SU-DHL-6 (cell line): ENCODE measurements at regions not wholly inside any gene's neighbourhood (a gene's known extent, or its start where the extent isn't known, plus 50 kb on each side); places are given as distances from the start of the nearest gene placed in this dataset.

Source experiments
- H2AFZ ChIP-seq: fragments of 200-600 bp; sonication (generic); 2 replicates; pipeline ENCODE4 v1.6.1; 2014; ENCODE audit warnings: low read depth, mild to moderate bottlenecking, moderate library complexity, mixed read lengths, antibody characterized with exemption, low read length; ENCODE audit not compliant: severe bottlenecking
- H3F3A ChIP-seq: fragments of 200-600 bp; shearing (Covaris generic); 2 replicates; pipeline ENCODE4 v1.6.0; 2016; ENCODE audit warnings: antibody characterized with exemption, mild to moderate bottlenecking; ENCODE audit not compliant: insufficient read depth
- H3K27ac ChIP-seq: fragments of 200-600 bp; sonication (generic); 2 replicates; pipeline ENCODE4 v1.5.1; 2016; ENCODE audit warnings: low read depth, mild to moderate bottlenecking, low read length, moderate library complexity, mixed read lengths
- H3K27me3 ChIP-seq: fragments of 200-600 bp; sonication (generic), shearing (Covaris generic); 2 replicates; pipeline ENCODE4 v1.6.0; 2014; ENCODE audit warnings: mild to moderate bottlenecking, low read length
- H3K36me3 ChIP-seq: fragments of 200-600 bp; sonication (generic); 2 replicates; pipeline ENCODE4 v1.6.1; 2014; ENCODE audit warnings: mild to moderate bottlenecking, low read length, mixed read lengths
- H3K4me2 ChIP-seq: fragments of 300-600, 200-600 bp; shearing (Covaris generic), sonication (generic); 2 replicates; pipeline ENCODE4 v1.6.0; 2014; ENCODE audit warnings: low read length, low read depth, mild to moderate bottlenecking; ENCODE audit not compliant: poor library complexity, severe bottlenecking
- H3K4me3 ChIP-seq: fragments of 200-600 bp; sonication (generic); 2 replicates; pipeline ENCODE4 v1.5.1; 2014; ENCODE audit warnings: antibody characterized with exemption, low read length, mild to moderate bottlenecking, mixed read lengths; ENCODE audit not compliant: insufficient read depth, poor library complexity, severe bottlenecking
- H3K79me2 ChIP-seq: fragments of 200-600 bp; sonication (generic); 2 replicates; pipeline ENCODE4 v1.6.1; 2014; ENCODE audit warnings: mild to moderate bottlenecking, low read length, moderate library complexity; ENCODE audit not compliant: insufficient read depth
- H3K9ac ChIP-seq: fragments of 200-600 bp; sonication (generic); 2 replicates; pipeline ENCODE4 v1.7.0; 2014; ENCODE audit warnings: mild to moderate bottlenecking, low read length
- H3K9me2 ChIP-seq: fragments of 200-600 bp; sonication (generic); replicated peaks from 2 replicates; pipeline ENCODE4 v1.6.1; 2014; ENCODE audit warnings: low read length; ENCODE audit not compliant: insufficient read depth
- H3K9me3 ChIP-seq: fragments of 200-600 bp; sonication (generic); 2 replicates; pipeline ENCODE4 v1.6.1; 2014; ENCODE audit warnings: low read length, mixed read lengths; ENCODE audit not compliant: insufficient read depth
- H4K20me1 ChIP-seq: fragments of 200-600 bp; sonication (generic); 2 replicates; pipeline ENCODE4 v1.6.1; 2014; ENCODE audit warnings: low read depth, mild to moderate bottlenecking, antibody characterized with exemption, low read length, moderate library complexity, mixed read lengths
- EZH2phosphoT487 ChIP-seq: fragments of 200-600 bp; sonication (generic), shearing (Covaris generic); conservative IDR thresholded peaks from 2 replicates; pipeline ENCODE4 v1.6.1; 2018; ENCODE audit warnings: mild to moderate bottlenecking, antibody characterized with exemption, low read length, moderate library complexity, mixed read lengths
- TF ChIP-seq, protein P1 (sequence below): fragments of 200-600 bp; sonication (generic); IDR thresholded peaks from one replicate; pipeline ENCODE4 v1.5.1; 2017; ENCODE audit warnings: antibody characterized with exemption, mild to moderate bottlenecking, low read length, moderate library complexity; ENCODE audit not compliant: insufficient read depth, poor library complexity, severe bottlenecking

DNA sequence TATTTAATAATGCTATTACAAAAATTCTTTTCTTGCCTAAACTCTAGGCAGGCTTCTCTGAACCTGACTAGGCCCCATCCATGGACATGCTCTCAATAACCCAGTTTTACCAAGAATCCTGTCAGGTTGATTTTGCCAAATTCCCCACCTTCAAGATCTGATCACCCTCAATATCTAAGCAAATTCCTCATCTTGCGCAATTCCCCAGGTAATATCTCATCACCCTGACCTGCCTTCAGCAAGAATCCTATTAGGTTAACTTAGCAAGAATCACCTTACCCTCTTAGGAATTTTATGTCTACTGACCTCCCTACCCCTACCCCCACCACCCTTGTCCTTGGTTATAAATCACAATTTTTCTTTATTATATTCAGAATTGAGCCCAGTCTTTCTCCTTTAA is 579.1 kb downstream of the C4orf33 start:
- H3K4me3 ChIP-seq: no peak overlapping the region
- no peaks in the 10 kb centered on the region for H3K79me2 ChIP-seq
- H3K4me2 ChIP-seq: no peak overlapping the region
- no peaks in the 10 kb centered on the region for H4K20me1 ChIP-seq
- H3F3A ChIP-seq: no peaks in the 10 kb centered on the region
- H3K9me3 ChIP-seq: no peaks in the 10 kb centered on the region
- no peaks in the 10 kb centered on the region for H3K36me3 ChIP-seq
- no peaks in the 10 kb centered on the region for H3K9me2 ChIP-seq
- no peak for TF ChIP-seq EZH2phosphoT487
- TF ChIP-seq, protein P1, sequence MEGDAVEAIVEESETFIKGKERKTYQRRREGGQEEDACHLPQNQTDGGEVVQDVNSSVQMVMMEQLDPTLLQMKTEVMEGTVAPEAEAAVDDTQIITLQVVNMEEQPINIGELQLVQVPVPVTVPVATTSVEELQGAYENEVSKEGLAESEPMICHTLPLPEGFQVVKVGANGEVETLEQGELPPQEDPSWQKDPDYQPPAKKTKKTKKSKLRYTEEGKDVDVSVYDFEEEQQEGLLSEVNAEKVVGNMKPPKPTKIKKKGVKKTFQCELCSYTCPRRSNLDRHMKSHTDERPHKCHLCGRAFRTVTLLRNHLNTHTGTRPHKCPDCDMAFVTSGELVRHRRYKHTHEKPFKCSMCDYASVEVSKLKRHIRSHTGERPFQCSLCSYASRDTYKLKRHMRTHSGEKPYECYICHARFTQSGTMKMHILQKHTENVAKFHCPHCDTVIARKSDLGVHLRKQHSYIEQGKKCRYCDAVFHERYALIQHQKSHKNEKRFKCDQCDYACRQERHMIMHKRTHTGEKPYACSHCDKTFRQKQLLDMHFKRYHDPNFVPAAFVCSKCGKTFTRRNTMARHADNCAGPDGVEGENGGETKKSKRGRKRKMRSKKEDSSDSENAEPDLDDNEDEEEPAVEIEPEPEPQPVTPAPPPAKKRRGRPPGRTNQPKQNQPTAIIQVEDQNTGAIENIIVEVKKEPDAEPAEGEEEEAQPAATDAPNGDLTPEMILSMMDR: no peak
- H3K9ac ChIP-seq: no peak overlapping the region
- no peak overlapping the region for H3K27ac ChIP-seq
- no peaks in the 10 kb centered on the region for H3K27me3 ChIP-seq
- no peak overlapping the region for H2AFZ ChIP-seq

DNA sequence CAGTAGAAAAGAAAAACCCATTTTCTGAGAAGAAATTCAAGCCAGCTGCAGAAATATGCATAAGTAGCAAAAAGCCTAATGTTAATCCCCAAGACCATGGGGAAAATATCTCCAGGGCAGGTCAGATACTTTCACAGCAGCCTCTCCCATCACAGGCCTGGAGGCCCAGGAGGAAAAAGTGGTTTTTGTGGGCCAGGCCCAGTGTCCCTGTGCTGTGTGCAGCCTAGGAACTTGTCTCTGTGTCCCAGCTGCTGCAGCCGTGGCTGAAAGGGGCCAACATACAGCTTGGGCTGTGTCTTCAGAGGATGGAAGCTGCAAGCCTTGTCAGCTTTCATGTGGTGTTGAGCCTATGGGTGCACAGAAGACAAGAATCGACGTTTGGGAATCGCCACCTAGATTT is 581.0 kb downstream of the C4orf33 start:
- H3K9ac ChIP-seq: no peak overlapping the region
- no peak overlapping the region for H2AFZ ChIP-seq
- no peaks in the 10 kb centered on the region for H4K20me1 ChIP-seq
- H3K9me2 ChIP-seq: no peaks in the 10 kb centered on the region
- H3K79me2 ChIP-seq: no peaks in the 10 kb centered on the region
- no peaks in the 10 kb centered on the region for H3K36me3 ChIP-seq
- no peak overlapping the region for H3K4me2 ChIP-seq
- H3K4me3 ChIP-seq: no peak overlapping the region
- no peaks in the 10 kb centered on the region for H3K27me3 ChIP-seq
- TF ChIP-seq, protein P1: no peak
- no peak for TF ChIP-seq EZH2phosphoT487
- no peaks in the 10 kb centered on the region for H3K9me3 ChIP-seq
- no peaks in the 10 kb centered on the region for H3F3A ChIP-seq
- no peak overlapping the region for H3K27ac ChIP-seq

DNA sequence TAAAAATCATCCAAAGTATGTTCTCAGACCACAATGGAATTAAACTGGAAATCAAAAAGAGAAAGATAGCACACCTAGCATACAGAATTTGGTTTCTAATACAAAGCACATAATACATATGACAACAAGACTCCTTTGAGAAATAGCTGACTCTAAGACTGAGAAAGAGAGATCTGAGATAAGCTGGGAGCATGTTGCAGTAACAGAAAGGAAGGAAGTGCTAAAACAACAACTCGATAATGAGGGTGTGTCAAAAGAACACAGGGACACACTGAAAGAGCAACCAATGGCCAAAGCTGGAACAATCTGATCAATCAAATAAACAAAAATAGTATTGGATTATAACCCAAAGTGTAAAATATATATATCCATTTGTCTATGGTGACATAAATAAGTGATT is 586.6 kb downstream of the C4orf33 start:
- Histone ChIP-seq H4K20me1 (no peaks in the 10 kb centered on the region), H3K36me3 (no peaks in the 10 kb centered on the region), H2AFZ (peak overlapping the region; percentile 48), H3K4me3 (no peak overlapping the region), H3K79me2 (no peaks in the 10 kb centered on the region), H3K4me2 (no peak overlapping the region), H3K27ac (no peak overlapping the region), H3F3A (no peaks in the 10 kb centered on the region), H3K27me3 (no peaks in the 10 kb centered on the region), H3K9ac (no peak overlapping the region), H3K9me2 (no peaks in the 10 kb centered on the region), H3K9me3 (no peaks in the 10 kb centered on the region)
- TF ChIP-seq, protein P1: no peak
- TF ChIP-seq EZH2phosphoT487: no peak

DNA sequence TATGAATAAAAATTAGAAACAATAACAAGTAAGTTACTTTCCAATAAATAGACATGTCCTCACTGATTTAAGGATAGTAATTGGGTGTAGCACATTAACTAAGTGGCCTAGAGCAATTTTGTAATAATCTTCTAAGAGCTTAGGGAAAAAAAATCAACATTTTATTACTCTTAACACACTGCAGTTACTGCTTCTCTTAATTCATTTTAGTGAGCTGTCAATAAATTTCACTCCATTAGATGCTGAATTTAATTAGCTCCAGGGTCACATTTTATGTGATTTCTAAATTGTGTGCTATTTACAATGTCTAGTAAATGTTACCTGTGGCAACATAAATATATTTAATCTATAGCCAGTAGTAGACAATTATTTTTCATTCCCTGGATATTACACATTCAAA is 612.0 kb downstream of the C4orf33 start:
- Histone ChIP-seq H3F3A (no peaks in the 10 kb centered on the region), H3K9me3 (no peaks in the 10 kb centered on the region), H3K27ac (no peak overlapping the region), H3K27me3 (no peaks in the 10 kb centered on the region), H3K9me2 (no peaks in the 10 kb centered on the region), H3K4me3 (no peak overlapping the region), H3K36me3 (no peaks in the 10 kb centered on the region), H2AFZ (no peak overlapping the region), H3K4me2 (no peak overlapping the region), H3K79me2 (no peaks in the 10 kb centered on the region), H4K20me1 (no peaks in the 10 kb centered on the region), H3K9ac (no peak overlapping the region)
- TF ChIP-seq EZH2phosphoT487: no peak
- TF ChIP-seq, protein P1: no peak
